HG03457 (cell line): ENCODE measurements at regions not wholly inside any gene's neighbourhood (a gene's known extent, or its start where the extent isn't known, plus 50 kb on each side); places are given as distances from the start of the nearest gene placed in this dataset.
"Not testable (repeated sequence)": the region's sequence is repeated elsewhere in the genome, so short reads cannot be mapped to it uniquely, and the experiment has no call there.

Source experiments
- ATAC-seq: cut with Tn5 transposase; IDR thresholded peaks from one replicate; pipeline ENCODE4 v1.9.1; 2021; ENCODE audit warnings: moderate number of reproducible peaks; ENCODE audit not compliant: unreplicated experiment

GRCh38 chr14:40954448-40955130, 652.1 kb upstream of the LRFN5 start:
- not testable (repeated sequence) for ATAC-seq

GRCh38 chr14:40944521-40944920, 662.2 kb upstream of the LRFN5 start:
- no peak for ATAC-seq

DNA sequence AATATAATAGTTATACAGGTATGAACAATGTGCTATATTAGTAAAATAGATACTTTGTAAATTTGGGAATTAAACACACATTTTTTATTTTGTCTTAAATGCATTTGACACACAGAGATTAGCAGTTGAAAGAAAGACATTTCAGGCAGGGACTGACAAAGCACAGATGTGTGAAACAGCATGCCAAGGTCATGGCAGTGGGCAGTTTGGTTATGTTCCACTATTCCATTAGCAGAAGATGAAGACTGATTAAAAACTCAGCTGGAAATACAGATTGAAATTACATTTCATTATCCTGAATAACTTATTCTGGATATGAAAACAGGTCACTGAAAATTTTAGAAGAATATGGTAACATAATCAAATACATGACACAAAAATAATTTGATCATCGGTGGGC, 669.8 kb upstream of the LRFN5 start:
- no peak for ATAC-seq

GRCh38 chr14:40920380-40920779, 686.3 kb upstream of the LRFN5 start:
- ATAC-seq = no peak

DNA sequence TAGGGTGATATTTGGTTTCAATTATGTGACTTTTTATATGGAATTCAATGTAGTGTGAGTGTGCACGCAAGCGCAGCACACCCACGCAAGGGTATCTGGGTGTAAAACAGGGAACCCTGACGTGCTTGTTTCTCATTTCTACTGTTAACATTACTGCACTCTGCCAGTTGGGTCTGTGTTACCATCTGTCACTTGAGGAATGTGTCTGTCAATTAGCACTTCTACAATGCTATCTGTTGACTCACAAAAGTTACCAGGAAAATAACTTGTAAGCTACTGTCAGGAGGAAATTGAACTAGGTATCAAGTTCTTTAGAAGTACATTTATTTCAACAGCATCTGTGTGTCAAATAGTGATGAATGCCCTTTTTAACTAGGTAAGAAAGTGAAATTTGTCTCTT, 695.5 kb upstream of the LRFN5 start:
- ATAC-seq = no peak

GRCh38 chr14:40909906-40910305, 696.8 kb upstream of the LRFN5 start:
- ATAC-seq = no peak

- ATAC-seq = no peak
Measured at GRCh38 chr14:40903709-40904108, 703.0 kb upstream of the LRFN5 start.

- ATAC-seq = no peak
Measured at GRCh38 chr14:40899435-40899834, 707.2 kb upstream of the LRFN5 start.

DNA sequence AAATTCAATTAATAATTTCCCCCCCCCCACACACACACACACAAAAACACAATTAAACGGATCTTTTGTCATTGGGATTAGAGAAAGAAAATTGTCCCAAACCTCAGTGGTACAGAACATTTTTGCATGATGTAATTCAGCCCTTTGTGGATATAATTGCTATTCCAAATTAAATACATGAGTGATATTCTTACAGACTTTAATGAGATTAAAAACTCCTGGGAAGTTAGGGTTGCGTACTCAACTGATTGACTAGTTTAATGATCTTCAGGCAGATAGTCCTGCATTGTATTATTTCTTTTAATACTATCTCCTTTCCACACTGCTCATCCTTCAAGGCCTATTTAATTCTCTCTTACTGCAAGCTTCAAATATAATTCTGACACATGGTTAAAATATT, 711.8 kb upstream of the LRFN5 start:
- ATAC-seq = no peak

DNA sequence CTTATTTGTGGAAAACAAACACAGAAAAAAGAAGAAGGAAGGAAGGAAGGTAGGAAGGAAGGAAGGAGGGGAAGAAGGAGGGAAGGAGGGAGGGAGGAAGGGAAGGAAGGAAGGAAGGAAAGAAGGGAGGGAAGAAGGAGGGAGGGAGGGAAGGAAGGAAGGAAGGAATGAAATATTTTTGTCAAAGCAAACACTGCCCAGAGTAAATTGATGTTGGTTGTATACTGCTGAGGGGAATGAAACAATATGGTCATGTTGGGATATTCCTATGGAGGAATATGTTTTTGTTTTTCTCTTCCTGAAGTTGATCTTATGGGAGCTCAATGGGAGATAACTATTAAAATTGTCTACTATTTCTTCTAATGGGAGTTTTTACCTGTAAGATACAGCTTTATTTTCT, 717.5 kb upstream of the LRFN5 start:
- no peak for ATAC-seq

DNA sequence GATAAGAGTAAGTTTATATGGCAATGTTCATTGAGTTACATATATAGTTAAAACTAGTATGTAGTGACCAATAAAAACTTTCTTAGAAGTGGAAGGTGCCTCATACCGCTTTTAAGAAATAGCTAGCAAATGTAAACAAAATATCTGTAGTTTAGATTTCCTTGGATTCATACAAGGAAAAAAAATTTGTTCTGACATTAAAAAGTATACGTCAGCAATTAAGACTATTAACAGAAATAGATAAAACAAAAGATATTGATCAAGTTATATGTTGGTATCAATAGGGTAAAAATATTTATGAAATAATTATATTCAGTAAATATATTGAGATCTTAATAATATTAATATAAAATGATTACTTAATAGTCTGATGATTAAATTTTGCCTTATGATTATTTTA, 718.8 kb upstream of the LRFN5 start:
- ATAC-seq = no peak

GRCh38 chr14:40870252-40870651, 736.4 kb upstream of the LRFN5 start:
- no peak for ATAC-seq

DNA sequence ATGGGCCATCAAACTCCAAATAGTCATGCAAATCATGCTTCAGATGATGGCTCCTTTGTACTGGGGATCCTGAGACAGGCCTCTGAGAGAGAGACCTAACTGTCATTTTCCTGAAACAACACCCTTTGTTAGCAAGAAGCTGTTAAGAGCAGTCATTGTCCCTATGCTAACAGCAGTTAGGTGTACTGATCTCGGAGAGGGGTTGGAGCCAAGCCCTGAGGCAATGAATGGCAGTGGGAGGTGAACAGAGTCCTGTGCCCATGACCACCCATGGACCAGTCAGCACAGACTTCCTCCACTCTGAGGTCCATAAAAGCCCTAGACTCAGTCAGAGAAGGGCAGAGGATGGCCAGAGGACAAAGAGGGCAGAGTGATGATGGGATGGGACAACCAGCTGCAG, 747.6 kb upstream of the LRFN5 start:
- no peak for ATAC-seq

GRCh38 chr14:40855343-40855742, 751.3 kb upstream of the LRFN5 start:
- no peak for ATAC-seq

DNA sequence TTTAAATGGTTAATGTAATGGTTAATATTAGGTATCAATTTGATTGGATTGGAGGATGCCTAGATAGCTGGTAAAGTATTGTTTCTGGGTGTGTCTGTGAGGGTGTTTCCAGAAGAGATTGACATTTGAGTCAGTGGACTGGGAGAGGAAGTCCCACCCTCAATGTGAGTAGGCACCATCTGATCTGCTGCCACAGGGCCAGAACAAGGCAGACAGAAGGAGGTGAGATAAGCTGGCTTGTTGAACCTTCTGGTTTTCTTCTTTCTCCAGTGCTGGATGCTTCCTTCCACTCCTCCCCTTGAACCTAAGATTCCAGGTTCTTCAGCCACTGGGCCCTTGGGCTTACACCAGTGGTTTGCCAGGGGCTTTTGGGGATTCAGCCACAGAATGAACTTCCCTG, 756.5 kb upstream of the LRFN5 start:
- no peak for ATAC-seq

GRCh38 chr14:40847480-40847879, 759.2 kb upstream of the LRFN5 start:
- no peak for ATAC-seq

- no peak for ATAC-seq
Measured at GRCh38 chr14:40842816-40843215, 763.9 kb upstream of the LRFN5 start.

- ATAC-seq = no peak
Measured at GRCh38 chr14:40841886-40842285, 764.8 kb upstream of the LRFN5 start.

DNA sequence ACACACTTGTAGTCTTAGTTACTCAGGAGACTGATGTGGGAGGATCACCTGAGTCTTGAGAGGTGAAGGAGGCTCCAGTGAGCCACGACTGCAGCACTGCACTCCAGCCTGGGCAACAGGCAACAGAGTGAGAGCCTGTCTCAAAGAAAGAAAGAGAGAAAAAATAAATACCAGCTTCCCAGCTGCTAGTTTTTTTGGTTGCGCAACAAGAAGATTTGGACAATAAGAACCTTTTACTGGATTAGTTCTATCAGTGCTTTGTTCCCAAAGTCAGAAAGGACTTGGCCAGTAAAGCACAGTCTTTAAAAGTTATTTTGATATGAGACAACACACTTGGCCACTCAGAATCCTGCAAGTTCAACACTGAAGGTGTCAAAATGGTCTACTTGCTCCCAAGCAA, 768.1 kb upstream of the LRFN5 start:
- no peak for ATAC-seq

DNA sequence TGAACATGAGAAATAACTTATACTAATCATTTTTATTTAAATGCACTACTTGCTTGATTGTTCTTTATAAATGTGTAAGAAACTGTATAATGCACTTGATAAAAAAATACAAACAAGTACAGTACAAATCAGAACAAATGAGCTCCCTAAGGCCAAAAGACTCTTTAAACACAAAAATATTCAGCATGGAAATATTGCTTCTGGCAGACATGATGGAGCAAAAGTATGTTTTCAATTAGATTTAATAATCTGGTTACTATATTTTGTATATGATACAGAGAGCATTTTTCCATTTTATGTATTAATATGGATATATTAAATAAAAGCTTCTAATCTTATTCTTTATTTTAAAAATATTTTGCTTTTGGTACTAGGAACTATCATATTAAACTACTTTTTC, 800.2 kb upstream of the LRFN5 start:
- ATAC-seq = no peak

DNA sequence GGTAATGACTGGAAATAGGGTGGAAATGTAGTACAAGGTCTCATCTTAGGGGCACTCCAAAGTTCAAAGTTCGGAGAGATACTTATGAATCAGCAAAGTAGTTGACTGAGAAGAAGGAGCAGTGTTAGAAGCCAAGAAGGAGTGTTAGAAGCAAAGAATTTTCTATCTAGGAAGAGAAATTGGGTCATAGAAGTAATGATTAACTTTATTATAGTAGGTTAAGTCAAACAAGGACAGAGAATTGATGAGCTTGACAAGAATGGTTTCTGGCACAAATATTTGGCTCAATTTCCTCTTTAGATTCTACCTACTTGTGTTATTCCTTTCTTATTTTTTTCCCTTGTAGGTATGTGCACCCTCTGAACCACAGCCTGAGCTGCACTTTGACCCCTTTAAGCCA, 810.5 kb upstream of the LRFN5 start:
- ATAC-seq = no peak

DNA sequence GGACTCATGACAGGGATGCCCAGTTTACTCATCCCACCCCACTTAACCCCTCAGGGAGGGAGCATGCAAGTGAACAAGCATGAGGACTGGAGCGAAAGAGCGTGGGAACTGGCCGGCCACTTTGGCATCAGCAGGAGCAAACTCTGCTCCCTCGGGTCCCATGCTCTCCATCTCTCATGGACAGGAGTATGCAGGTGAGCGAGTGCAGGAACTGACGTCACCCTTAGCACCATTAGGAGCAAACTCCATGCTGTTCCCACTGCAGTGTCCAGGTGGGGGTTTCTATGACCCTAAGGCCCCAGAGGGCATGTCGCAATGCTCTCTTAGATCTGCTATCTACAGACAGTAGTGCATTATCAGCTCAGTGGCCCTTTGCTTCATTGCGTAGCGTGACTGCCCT, 821.8 kb upstream of the LRFN5 start:
- ATAC-seq = no peak

- ATAC-seq = no peak
Measured at GRCh38 chr14:40762685-40763084, 844.0 kb upstream of the LRFN5 start.
